GM19468 (cell line): ENCODE measurements at regions not wholly inside any gene's neighbourhood (a gene's known extent, or its start where the extent isn't known, plus 50 kb on each side); places are given as distances from the start of the nearest gene placed in this dataset.
"Not testable (repeated sequence)": the region's sequence is repeated elsewhere in the genome, so short reads cannot be mapped to it uniquely, and the experiment has no call there.

Source experiments
- ATAC-seq: cut with Tn5 transposase; IDR thresholded peaks from one replicate; pipeline ENCODE4 v1.9.1; 2021; ENCODE audit warnings: mild to moderate bottlenecking, moderate library complexity, moderate number of reproducible peaks; ENCODE audit not compliant: unreplicated experiment; ENCODE audit errors: extremely low read depth

GRCh38 chr3:18526667-18527066, 101.5 kb upstream of the SATB1 start:
- ATAC-seq: no peak

GRCh38 chr3:18516170-18516569, 91.0 kb upstream of the SATB1 start:
- ATAC-seq: not testable (repeated sequence)

- ATAC-seq: no peak
These were observed 88.0 kb upstream of the SATB1 start for GRCh38 chr3:18513091-18513490.

DNA sequence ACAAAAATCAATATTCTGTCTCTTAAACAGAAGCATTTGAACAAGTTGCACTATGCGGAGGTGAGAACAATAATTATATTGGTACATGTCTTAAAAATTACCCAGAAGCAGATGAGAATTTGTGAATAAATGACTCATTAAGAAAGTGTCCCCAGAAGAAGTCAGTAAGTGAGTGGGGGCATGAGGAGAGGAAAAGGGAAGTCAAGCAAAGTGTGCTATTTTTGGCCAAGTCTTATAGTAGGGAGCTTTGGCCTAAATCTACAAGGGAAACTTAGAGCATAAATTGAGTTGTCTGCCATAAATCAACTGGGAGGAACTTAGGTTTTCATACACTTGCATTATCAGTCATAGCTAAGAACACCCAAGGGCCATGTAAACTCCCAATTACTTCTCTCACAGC, 86.9 kb upstream of the SATB1 start:
- ATAC-seq: no peak

- ATAC-seq: no peak
These were observed 85.8 kb upstream of the SATB1 start for GRCh38 chr3:18510947-18511346.

DNA sequence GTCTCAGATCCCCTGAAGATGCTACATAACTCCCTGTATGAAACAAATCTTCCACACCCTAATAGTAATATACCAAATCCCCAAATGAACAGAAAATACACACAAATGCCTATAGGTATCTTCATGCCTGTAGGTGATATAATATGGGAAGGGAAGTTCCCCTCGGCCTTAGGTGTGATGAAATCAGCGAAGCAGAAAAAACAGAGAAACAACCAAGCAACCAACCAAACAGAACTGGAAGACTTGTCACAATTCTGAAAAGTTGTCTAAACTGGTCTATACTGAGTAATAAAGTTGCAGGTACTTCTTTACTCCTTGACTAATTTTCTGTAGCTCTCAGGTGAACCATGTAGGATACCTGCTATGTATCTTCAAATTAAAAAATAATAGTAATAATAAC, 82.2 kb upstream of the SATB1 start:
- ATAC-seq: no peak

DNA sequence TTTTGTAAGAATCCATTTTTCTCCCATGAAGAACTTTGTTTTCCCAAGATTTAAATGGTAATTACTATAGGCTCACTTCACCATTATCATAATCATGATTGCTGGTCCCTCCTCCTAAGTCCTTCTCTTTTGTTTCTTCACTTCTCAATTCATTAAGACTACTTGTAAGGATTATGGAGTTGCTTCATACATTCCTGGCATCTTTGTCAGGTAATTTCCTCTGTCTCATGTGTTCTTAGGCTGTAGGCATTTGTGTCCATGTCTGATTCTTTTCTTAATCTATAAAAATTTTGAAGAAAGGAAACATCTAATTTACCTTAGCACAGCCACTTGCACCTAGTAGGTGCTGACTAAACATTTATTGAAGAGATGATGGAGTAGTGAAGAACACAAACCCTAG, 79.9 kb upstream of the SATB1 start:
- no peak for ATAC-seq

- no peak for ATAC-seq
These were observed 76.7 kb upstream of the SATB1 start for GRCh38 chr3:18501679-18502343.

DNA sequence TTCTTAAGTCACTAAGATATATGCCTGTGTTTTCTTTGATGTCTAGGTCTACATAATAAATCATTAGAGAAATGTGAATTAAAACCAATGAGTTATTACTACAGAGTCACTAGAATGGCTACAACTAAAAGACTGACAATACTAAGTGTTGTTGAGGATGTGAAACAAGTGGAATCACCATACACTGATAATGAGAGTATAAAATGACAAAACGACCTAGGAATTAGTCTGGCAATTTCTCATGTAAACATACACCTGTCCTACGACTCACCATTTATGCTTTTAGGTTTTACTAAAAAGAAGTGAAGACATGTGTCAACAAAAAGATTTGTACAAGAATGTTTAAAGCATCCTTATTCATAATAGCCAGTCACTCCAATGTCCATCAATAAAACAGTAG, 75.2 kb upstream of the SATB1 start:
- no peak for ATAC-seq

GRCh38 chr3:18499301-18499700, 74.2 kb upstream of the SATB1 start:
- ATAC-seq: peak; percentile 72

- no peak for ATAC-seq
These were observed 69.1 kb upstream of the SATB1 start for GRCh38 chr3:18494251-18494650.

DNA sequence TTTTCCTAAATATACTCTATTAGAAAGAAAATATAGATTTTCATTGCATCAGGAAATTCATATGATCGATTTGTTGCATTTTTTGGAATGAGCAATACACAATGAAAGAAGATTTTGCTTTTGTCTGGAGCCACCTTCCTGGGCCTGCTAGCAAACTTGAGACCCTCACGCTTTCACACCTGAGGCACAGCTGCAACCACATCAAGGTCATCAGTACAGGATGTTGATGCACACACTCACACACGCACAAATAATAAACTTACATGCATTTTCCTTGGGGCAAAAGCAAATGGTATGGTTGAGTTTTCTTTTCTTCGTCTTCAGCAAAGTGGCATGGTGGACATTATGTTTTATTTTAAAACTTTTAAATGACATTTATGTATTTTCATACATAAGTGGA, 64.8 kb upstream of the SATB1 start:
- ATAC-seq: no peak

DNA sequence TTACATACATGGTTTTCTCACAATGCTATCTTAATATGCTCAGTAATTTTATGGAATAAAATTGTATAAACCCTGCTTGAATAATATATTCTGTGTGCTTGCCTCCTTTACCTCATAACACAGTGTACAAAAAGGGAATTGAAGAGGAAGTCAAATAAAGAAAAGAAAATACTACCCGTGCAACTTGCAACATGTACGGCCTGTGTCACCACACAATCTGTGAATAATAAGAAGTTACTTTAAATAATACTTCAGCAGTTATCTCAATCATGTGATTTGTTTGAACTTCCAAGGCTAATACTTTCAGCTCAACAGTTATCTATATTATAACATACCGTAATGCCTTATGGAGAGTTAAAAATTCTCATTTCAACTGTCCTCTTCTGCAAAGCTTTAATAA, 58.1 kb upstream of the SATB1 start:
- no peak for ATAC-seq

- no peak for ATAC-seq
These were observed 56.9 kb upstream of the SATB1 start for GRCh38 chr3:18481946-18482548.

- no peak for ATAC-seq
These were observed 52.5 kb upstream of the SATB1 start for GRCh38 chr3:18477620-18478019.
